ENCODE measurements at regions not wholly inside any gene's neighbourhood (a gene's known extent, or its start where the extent isn't known, plus 50 kb on each side); places are given as distances from the start of the nearest gene placed in this dataset.

- TF ChIP-seq CTCF (IDR thresholded peaks at IDR 0.05; ENCODE audit: low read length) (no peak), EZH2 (IDR thresholded peaks at IDR 0.05; ENCODE audit: borderline replicate concordance, low read length) (no peak)
Measured at GRCh38 chrY:15415165-15415564, 890.8 kb downstream of the NLGN4Y start.

Measured in OCI-LY1 (cell line).